ENCODE measurements at regions not wholly inside any gene's neighbourhood (a gene's known extent, or its start where the extent isn't known, plus 50 kb on each side); places are given as distances from the start of the nearest gene placed in this dataset.
"Not testable (repeated sequence)": the region's sequence is repeated elsewhere in the genome, so short reads cannot be mapped to it uniquely, and the experiment has no call there.

- TF ChIP-seq, protein P1, sequence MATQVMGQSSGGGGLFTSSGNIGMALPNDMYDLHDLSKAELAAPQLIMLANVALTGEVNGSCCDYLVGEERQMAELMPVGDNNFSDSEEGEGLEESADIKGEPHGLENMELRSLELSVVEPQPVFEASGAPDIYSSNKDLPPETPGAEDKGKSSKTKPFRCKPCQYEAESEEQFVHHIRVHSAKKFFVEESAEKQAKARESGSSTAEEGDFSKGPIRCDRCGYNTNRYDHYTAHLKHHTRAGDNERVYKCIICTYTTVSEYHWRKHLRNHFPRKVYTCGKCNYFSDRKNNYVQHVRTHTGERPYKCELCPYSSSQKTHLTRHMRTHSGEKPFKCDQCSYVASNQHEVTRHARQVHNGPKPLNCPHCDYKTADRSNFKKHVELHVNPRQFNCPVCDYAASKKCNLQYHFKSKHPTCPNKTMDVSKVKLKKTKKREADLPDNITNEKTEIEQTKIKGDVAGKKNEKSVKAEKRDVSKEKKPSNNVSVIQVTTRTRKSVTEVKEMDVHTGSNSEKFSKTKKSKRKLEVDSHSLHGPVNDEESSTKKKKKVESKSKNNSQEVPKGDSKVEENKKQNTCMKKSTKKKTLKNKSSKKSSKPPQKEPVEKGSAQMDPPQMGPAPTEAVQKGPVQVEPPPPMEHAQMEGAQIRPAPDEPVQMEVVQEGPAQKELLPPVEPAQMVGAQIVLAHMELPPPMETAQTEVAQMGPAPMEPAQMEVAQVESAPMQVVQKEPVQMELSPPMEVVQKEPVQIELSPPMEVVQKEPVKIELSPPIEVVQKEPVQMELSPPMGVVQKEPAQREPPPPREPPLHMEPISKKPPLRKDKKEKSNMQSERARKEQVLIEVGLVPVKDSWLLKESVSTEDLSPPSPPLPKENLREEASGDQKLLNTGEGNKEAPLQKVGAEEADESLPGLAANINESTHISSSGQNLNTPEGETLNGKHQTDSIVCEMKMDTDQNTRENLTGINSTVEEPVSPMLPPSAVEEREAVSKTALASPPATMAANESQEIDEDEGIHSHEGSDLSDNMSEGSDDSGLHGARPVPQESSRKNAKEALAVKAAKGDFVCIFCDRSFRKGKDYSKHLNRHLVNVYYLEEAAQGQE (IDR thresholded peaks at IDR 0.05; ENCODE audit: low read depth) = no peak
- TF ChIP-seq, protein P2, sequence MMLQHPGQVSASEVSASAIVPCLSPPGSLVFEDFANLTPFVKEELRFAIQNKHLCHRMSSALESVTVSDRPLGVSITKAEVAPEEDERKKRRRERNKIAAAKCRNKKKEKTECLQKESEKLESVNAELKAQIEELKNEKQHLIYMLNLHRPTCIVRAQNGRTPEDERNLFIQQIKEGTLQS (IDR thresholded peaks at IDR 0.05) = no peak
- TF ChIP-seq ZBTB33 (IDR thresholded peaks at IDR 0.05; ENCODE audit: extremely low read depth, insufficient replicate concordance, low read length) = no peak
- TF ChIP-seq, protein P3, sequence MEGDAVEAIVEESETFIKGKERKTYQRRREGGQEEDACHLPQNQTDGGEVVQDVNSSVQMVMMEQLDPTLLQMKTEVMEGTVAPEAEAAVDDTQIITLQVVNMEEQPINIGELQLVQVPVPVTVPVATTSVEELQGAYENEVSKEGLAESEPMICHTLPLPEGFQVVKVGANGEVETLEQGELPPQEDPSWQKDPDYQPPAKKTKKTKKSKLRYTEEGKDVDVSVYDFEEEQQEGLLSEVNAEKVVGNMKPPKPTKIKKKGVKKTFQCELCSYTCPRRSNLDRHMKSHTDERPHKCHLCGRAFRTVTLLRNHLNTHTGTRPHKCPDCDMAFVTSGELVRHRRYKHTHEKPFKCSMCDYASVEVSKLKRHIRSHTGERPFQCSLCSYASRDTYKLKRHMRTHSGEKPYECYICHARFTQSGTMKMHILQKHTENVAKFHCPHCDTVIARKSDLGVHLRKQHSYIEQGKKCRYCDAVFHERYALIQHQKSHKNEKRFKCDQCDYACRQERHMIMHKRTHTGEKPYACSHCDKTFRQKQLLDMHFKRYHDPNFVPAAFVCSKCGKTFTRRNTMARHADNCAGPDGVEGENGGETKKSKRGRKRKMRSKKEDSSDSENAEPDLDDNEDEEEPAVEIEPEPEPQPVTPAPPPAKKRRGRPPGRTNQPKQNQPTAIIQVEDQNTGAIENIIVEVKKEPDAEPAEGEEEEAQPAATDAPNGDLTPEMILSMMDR (IDR thresholded peaks at IDR 0.05 in 2 of 3, conservative IDR thresholded peaks at IDR 0.05 in 1 of 3; ENCODE audit: borderline replicate concordance in 1 of 3, insufficient read depth in 1 of 3, low read depth in 2 of 3, low read length in 2 of 3) = no peak
These were observed 170.1 kb upstream of the IRF2BP2 start (continued) for GRCh38 chr1:234780112-234780511.

GRCh38 chr1:234779600-234779999, 169.6 kb upstream of the IRF2BP2 start:
- POLR2A ChIA-PET = not testable (repeated sequence)

More at GRCh38 chr1:234779600-234779999, 169.6 kb upstream of the IRF2BP2 start:
- H3K27ac ChIP-seq (ENCODE audit: low read depth, low read length); CTCF ChIA-PET; H3K9ac ChIP-seq (ENCODE audit: low read length); H3K4me2 ChIP-seq (ENCODE audit: low read length); H3K79me2 ChIP-seq (ENCODE audit: insufficient read depth, low read length); DNase-seq (ENCODE audit: low read depth, low spot score); ATAC-seq; H3K4me3 ChIP-seq (replicated peaks in 1 of 2; ENCODE audit: low read depth in 1 of 2, low read length in 2 of 2); intact Hi-C loops (cut with micrococcal nuclease); H3K36me3 ChIP-seq (ENCODE audit: control insufficient read depth in 1 of 2, insufficient read depth in 2 of 2, low read length in 2 of 2); H3K9me3 ChIP-seq (ENCODE audit: control insufficient read depth in 1 of 2, insufficient read depth in 1 of 2, low read depth in 1 of 2, low read length in 2 of 2); H3K4me1 ChIP-seq (ENCODE audit: control insufficient read depth in 1 of 2, insufficient read depth in 2 of 2, low read length in 2 of 2); RAD21 ChIA-PET (ENCODE audit: low non-redundant PET in 1 of 2, low total read pairs in 2 of 2, uncharacterized antibody in 2 of 2, unreplicated experiment in 2 of 2); H3K9me2 ChIP-seq (ENCODE audit: insufficient read depth); H4K20me1 ChIP-seq (ENCODE audit: insufficient read depth); H2AFZ ChIP-seq (ENCODE audit: low read depth, low read length, poor library complexity, severe bottlenecking); BruUV-seq (replicated peaks): not testable (repeated sequence)
- peaks cover 31% of the 10 kb centered on the region for H3K27me3 ChIP-seq (ENCODE audit: insufficient read depth, low read length)
